ENCODE measurements at regions not wholly inside any gene's neighbourhood (a gene's known extent, or its start where the extent isn't known, plus 50 kb on each side); places are given as distances from the start of the nearest gene placed in this dataset.

DNA sequence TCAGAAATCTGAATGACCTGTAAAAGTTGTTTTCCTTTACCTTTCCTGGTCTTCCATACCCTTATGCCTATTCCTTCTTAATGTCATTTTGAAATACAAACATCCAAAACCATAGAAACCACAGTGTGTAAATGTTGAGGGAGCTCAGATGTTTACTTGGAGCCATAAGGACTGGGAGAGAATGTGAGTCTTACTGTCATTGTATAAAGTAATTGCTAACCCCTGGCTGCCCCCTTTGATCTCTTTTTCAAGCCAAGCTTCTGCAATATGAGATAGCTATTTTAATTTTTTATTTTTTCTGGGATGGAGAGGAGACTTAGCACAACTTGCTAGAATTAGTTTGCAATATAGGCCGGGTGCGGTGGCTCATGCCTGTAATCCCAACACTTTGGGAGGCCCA is 124.4 kb upstream of the AKIRIN2 start:
- TF ChIP-seq, protein P1, sequence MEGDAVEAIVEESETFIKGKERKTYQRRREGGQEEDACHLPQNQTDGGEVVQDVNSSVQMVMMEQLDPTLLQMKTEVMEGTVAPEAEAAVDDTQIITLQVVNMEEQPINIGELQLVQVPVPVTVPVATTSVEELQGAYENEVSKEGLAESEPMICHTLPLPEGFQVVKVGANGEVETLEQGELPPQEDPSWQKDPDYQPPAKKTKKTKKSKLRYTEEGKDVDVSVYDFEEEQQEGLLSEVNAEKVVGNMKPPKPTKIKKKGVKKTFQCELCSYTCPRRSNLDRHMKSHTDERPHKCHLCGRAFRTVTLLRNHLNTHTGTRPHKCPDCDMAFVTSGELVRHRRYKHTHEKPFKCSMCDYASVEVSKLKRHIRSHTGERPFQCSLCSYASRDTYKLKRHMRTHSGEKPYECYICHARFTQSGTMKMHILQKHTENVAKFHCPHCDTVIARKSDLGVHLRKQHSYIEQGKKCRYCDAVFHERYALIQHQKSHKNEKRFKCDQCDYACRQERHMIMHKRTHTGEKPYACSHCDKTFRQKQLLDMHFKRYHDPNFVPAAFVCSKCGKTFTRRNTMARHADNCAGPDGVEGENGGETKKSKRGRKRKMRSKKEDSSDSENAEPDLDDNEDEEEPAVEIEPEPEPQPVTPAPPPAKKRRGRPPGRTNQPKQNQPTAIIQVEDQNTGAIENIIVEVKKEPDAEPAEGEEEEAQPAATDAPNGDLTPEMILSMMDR (IDR thresholded peaks at IDR 0.05; ENCODE audit: borderline replicate concordance, extremely low read depth, low read length, poor library complexity, severe bottlenecking): no peak
- no peak for TF ChIP-seq EZH2 (IDR thresholded peaks at IDR 0.05; ENCODE audit: borderline replicate concordance, low read depth, low read length, severe bottlenecking)

Measured in DND-41 (cell line).